GM21723 (cell line): ENCODE measurements at regions not wholly inside any gene's neighbourhood (a gene's known extent, or its start where the extent isn't known, plus 50 kb on each side); places are given as distances from the start of the nearest gene placed in this dataset.

Source experiments
- ATAC-seq: cut with Tn5 transposase; IDR thresholded peaks from one replicate; pipeline ENCODE4 v1.9.1; 2021; ENCODE audit warnings: mild to moderate bottlenecking, moderate library complexity; ENCODE audit not compliant: unreplicated experiment

- no peak for ATAC-seq
Measured at GRCh38 chr3:193978030-193978429, 157.9 kb upstream of the HES1 start.

DNA sequence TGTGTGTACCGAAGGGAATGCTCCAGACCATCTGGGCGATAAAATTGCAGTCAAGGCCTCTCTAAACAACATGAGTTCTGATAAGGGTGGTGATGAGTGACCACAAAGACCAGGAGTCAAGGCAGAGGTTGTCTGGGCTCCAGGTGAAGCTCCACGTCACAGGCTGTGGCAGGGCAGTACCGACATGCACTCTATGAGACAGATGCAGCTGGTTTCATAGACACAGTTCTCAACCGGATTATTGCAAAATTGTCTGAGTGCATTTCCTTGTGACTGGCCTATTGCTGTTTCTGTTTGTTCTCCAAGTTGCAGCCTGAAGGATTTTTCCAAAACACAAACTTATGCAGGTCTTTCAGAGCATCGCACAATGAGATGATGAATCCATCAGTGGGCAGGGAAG lies 157.5 kb upstream of the HES1 start:
- ATAC-seq, result no peak

- ATAC-seq, result no peak
Measured at GRCh38 chr3:193980326-193980725, 155.6 kb upstream of the HES1 start.

DNA sequence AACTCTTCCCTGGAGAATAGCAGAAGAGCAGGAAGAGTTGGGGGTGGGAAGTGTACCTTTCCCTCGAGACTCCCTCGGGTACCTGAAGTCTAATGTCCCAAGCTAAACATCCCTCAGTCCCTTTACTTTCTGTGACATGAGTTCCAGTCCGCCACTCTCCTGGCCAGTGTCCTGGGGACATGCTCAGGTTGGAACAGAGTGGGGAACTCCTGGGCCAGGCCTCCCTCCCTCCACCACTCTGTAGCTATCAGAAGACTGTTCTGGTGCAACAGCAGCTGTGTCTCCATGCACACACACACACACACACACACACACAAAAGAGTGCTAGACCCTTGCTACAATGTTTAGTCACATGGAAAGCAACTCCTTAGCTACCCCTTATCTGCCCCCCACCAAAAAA lies 155.0 kb upstream of the HES1 start:
- ATAC-seq, result no peak

- ATAC-seq, result no peak
Measured at GRCh38 chr3:193981504-193981903, 154.4 kb upstream of the HES1 start.

GRCh38 chr3:193982258-193982659 lies 153.7 kb upstream of the HES1 start:
- ATAC-seq, result no peak

- ATAC-seq, result no peak
Measured at GRCh38 chr3:193983846-193984818, 151.8 kb upstream of the HES1 start.

- ATAC-seq, result no peak
Measured at GRCh38 chr3:193984876-193985275, 151.1 kb upstream of the HES1 start.

DNA sequence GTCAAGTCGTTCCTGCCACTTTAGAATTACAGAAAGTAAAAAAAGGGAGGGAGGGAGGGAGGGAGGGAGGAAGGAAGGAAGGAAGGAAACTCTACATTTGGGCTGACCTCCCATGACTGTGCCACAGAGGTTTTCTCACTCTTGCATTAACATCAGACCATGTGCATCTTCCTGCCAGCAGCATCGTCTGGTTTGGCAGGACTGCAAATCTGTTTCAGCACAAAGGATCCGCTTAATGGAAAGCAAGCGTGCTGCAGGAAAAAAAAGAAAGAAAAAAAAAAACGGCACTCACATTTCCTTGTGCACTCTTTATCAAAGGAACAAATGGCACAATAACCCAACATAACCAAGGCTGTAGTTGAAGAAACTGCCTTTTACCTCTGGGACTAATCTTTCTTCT lies 148.8 kb upstream of the HES1 start:
- ATAC-seq, result no peak

DNA sequence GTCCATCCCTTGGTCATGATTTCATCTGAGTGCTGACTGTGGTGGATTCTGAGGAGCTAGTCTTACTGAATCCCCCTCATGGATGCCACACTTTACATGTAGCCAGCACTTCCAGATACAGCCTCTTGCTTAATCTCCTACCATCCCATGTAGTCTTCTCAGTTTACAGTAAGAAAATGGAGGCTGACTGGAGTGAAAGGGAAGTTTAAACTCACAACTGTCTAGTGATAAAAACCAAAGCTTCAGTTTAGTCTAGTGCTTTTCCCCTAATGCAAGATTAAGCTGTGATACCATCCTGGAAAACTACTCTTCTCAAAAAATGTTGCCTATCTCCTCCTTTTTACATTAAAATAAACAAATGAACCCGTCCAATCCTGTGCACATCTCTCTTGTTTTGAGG lies 146.8 kb upstream of the HES1 start:
- no peak for ATAC-seq

DNA sequence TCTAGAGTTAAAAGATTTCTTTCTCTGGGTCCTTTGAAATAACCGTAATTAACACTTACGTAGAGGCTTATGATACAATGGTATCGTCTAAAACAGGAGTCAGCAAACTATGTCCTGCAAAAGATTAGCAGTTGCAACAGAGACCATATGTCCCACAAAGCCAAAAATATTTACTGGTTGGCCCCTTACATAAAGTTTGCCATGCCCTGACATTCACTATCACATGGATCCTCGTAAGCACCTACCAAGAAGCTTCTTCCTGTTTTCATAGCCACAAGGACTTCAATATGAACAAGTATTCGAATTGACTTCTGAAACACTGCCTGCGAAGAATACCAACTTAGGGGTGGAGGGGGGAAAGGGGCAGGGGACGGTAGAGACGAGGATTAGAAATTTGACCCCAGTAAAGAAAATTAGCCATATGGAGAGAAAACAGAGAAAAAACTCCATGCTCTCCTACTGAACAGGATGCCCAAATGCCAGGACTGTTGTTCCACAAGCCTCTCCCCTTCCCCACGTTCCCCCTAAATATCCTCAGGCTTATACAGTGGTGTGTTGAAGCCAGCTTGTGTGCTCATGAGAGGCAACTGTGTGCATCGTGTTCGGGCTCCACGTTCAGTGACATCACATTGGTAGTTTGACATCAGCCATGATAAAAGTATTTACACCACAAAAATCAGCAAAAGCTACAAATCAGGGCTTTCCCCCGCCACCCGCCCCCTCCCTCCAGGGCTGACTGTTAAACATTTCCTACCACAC lies 144.1 kb upstream of the HES1 start:
- no peak for ATAC-seq

GRCh38 chr3:193992425-193993037 lies 143.4 kb upstream of the HES1 start:
- ATAC-seq, result no peak

DNA sequence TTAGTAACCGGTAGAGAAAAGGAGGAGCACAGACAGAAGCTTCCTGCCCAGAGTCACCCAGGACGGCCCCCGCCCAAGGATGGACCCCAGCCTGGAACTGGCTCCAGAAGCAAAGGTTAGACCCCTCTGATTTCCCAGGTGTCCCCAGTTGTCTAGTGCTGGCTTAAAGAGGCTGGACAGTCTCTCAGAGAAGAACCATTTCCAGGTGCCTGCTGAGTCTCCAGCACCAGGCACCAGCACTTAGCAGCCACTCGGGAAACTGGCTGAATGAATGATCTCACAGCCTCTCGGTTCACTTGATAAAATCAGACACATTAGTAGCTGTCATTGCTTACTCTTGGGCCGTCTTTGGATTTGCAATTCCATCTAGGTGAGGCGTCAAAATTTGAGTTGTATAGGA lies 139.7 kb upstream of the HES1 start:
- ATAC-seq, result no peak

- no peak for ATAC-seq
Measured at GRCh38 chr3:193996641-193997089, 139.3 kb upstream of the HES1 start.

- ATAC-seq, result no peak
Measured at GRCh38 chr3:193997228-193998122, 138.5 kb upstream of the HES1 start.

- no peak for ATAC-seq
Measured at GRCh38 chr3:193998123-193998448, 137.9 kb upstream of the HES1 start.

DNA sequence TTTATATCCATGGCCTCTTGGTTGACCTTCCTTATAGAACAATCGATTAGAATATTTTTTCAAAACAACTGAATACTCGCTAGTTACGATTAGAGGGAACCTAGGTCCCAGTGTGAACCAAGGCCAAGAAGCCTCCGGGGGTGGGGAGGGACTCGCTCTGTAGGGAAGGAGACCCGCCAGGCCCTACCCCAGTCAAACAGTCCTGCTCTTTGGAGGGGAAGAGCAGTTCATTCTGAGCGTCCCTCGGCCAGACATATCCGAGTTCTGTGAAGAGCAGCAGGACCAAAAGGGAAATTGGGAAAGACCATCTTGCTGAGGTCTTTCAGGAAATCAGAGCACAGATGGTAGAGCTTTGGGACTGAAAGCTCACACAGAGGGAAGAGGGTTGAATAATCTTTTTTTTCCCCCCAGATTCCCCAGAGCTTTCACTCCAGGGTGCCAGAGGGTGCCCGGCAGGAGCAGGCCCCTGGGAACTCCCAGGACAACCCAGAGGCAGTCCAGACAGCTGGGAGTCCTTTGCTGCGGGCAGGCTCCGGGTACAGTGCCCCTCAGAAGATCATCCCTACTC lies 137.2 kb upstream of the HES1 start:
- ATAC-seq, result no peak

DNA sequence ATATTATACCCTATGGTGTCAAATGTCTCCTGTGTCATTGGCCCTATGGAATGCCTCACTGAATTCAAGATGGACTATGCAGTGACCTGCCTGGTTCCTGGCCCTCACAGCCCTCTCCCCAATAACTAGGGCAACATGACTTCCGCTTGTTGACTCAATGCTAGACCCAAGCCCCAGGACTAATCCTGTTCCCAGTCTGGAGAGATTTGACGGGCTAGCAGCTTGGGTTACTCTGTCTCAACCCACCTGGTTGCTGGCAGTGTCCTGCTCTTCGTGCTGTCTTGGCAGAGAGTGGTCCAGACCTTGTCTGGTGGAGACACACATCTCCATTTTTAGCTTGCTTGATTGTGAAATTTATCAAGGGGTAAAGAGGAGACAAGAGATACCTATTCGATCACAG lies 135.8 kb upstream of the HES1 start:
- no peak for ATAC-seq

DNA sequence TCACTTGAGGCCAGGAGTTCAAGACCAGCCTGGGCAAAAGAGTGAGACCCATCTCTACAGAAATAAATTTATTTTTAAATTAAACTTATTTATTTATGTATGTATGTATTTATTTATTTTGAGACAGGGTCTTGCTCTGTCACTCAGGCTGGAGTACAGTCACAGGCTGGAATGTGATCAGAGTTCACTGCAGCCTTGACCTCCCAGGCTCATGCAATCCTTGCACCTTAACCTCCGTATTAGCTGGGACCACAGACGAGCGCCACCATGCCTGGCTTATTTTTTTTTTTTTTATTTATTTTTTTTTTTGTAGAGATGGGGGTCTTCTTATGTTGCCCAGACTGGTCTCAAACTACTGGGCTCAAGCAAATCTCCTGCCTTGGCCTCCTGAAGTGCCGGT lies 135.2 kb upstream of the HES1 start:
- ATAC-seq, result no peak

- no peak for ATAC-seq
Measured at GRCh38 chr3:194001728-194002459, 134.1 kb upstream of the HES1 start.
